ENCODE measurements at regions not wholly inside any gene's neighbourhood (a gene's known extent, or its start where the extent isn't known, plus 50 kb on each side); places are given as distances from the start of the nearest gene placed in this dataset.

GRCh38 chr1:39134768-39135333, 69.6 kb upstream of the MACF1 start:
- no peak for DNase-seq (ENCODE audit: low read depth in 2 of 2, low spot score in 1 of 2)

GRCh38 chr1:39136638-39137037, 67.9 kb upstream of the MACF1 start:
- no peak for DNase-seq (ENCODE audit: low read depth in 2 of 2, low spot score in 1 of 2)

GRCh38 chr1:39139723-39140360, 64.7 kb upstream of the MACF1 start:
- DNase-seq (ENCODE audit: low read depth in 2 of 2, low spot score in 1 of 2) = no peak

GRCh38 chr1:39141925-39142324, 62.6 kb upstream of the MACF1 start:
- DNase-seq (ENCODE audit: low read depth in 2 of 2, low spot score in 1 of 2) = no peak

GRCh38 chr1:39142401-39143060, 62.0 kb upstream of the MACF1 start:
- no peak for DNase-seq (ENCODE audit: low read depth in 2 of 2, low spot score in 1 of 2)

- no peak for DNase-seq (ENCODE audit: low read depth in 2 of 2, low spot score in 1 of 2)
Measured at GRCh38 chr1:39144924-39145323, 59.6 kb upstream of the MACF1 start.

GRCh38 chr1:39145331-39145965, 59.0 kb upstream of the MACF1 start:
- no peak for DNase-seq (ENCODE audit: low read depth in 2 of 2, low spot score in 1 of 2)

GRCh38 chr1:39146681-39147080, 57.8 kb upstream of the MACF1 start:
- DNase-seq (ENCODE audit: low read depth in 2 of 2, low spot score in 1 of 2) = no peak

- DNase-seq (ENCODE audit: low read depth in 2 of 2, low spot score in 1 of 2) = no peak
Measured at GRCh38 chr1:39147099-39148025, 57.1 kb upstream of the MACF1 start.

- no peak for DNase-seq (ENCODE audit: low read depth in 2 of 2, low spot score in 1 of 2)
Measured at GRCh38 chr1:39148942-39149341, 55.6 kb upstream of the MACF1 start.

GRCh38 chr1:39149509-39149908, 55.0 kb upstream of the MACF1 start:
- DNase-seq (ENCODE audit: low read depth in 2 of 2, low spot score in 1 of 2) = no peak

- DNase-seq (ENCODE audit: low read depth in 2 of 2, low spot score in 1 of 2) = no peak
Measured at GRCh38 chr1:39150779-39151178, 53.7 kb upstream of the MACF1 start.

- no peak for DNase-seq (ENCODE audit: low read depth in 2 of 2, low spot score in 1 of 2)
Measured at GRCh38 chr1:39151267-39151666, 53.2 kb upstream of the MACF1 start.

- no peak for DNase-seq (ENCODE audit: low read depth in 2 of 2, low spot score in 1 of 2)
Measured at GRCh38 chr1:39152923-39153322, 51.6 kb upstream of the MACF1 start.

GRCh38 chr1:39153684-39154083, 50.8 kb upstream of the MACF1 start:
- DNase-seq (ENCODE audit: low read depth in 2 of 2, low spot score in 1 of 2) = no peak

- DNase-seq (ENCODE audit: low read depth in 2 of 2, low spot score in 1 of 2) = no peak
Measured at GRCh38 chr1:39154553-39155421, 49.7 kb upstream of the MACF1 start.
